ENCODE measurements at regions not wholly inside any gene's neighbourhood (a gene's known extent, or its start where the extent isn't known, plus 50 kb on each side); places are given as distances from the start of the nearest gene placed in this dataset.

- no peak for TF ChIP-seq CTCF (IDR thresholded peaks at IDR 0.05)
- TF ChIP-seq POLR2A (IDR thresholded peaks at IDR 0.05), result no peak
- no peak for TF ChIP-seq EP300 (IDR thresholded peaks at IDR 0.05)
- TF ChIP-seq POLR2AphosphoS5 (IDR thresholded peaks at IDR 0.05), result no peak
Observed at GRCh38 chr17:55582897-55583296, 71.6 kb upstream of the SMIM36 start.
